ENCODE measurements at regions not wholly inside any gene's neighbourhood (a gene's known extent, or its start where the extent isn't known, plus 50 kb on each side); places are given as distances from the start of the nearest gene placed in this dataset.

DNA sequence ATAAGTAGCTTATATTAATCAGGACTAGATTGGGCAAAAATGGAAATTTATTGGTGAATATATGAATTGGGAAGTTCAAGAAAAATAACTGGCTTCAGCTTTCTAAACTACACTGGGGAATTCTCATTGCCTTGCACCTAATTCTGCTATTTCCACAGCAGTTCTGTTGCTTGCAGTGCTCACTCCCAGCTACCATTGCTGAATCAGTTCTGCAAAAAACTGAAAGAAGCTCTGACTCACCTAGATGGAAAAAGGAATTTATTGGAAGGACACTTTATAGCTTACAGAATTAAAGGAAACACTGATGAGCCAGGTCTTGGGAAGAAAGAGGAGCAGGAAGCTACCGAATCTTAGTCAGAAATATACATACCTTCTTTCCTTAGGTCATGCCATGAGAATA lies 60.3 kb upstream of the ACVR1 start:
- in situ Hi-C loops (cut with HindIII; ENCODE audit: low sequenced_read_pairs): no loop called here

- in situ Hi-C loops (cut with HindIII; ENCODE audit: low sequenced_read_pairs): no loop called here
Measured at GRCh38 chr2:157935378-157935906, 59.3 kb upstream of the ACVR1 start.

GRCh38 chr2:157934684-157935377 lies 58.7 kb upstream of the ACVR1 start:
- in situ Hi-C loops (cut with HindIII; ENCODE audit: low sequenced_read_pairs): no loop called here

GRCh38 chr2:157933160-157933920 lies 57.2 kb upstream of the ACVR1 start:
- in situ Hi-C loops (cut with HindIII; ENCODE audit: low sequenced_read_pairs): no loop called here

DNA sequence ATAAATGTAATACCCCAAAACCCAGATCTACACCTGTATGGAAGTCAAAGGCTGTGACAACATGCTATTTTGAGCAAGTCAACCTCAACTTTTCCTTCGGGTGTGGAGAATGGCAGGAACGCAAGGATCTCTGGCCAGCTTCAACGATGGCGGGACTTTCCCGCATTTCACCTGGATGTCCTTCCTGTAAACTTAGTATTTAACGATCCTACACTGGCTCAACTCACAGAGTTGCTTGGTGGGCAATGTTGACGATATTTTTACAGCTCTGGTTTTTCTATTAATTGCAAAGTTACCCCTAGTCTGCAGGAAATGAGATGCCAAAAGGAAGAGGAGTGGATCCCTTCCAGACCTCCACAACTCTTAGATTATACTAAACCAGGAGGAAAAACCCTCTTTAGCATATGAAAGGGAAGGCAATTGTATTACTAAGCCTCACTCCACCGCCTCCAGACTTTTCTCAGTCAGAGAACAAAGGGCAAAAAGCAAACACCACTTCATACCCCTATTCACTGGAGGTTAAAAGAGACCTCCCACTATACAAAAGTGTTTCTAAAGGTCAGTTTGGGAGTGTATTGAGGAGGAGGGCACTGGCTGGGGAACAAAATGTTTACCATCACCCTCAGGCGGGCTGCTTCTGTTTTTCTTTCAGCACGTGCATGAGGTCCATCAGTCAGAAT lies 56.5 kb upstream of the ACVR1 start:
- in situ Hi-C loops (cut with HindIII; ENCODE audit: low sequenced_read_pairs): no loop called here

DNA sequence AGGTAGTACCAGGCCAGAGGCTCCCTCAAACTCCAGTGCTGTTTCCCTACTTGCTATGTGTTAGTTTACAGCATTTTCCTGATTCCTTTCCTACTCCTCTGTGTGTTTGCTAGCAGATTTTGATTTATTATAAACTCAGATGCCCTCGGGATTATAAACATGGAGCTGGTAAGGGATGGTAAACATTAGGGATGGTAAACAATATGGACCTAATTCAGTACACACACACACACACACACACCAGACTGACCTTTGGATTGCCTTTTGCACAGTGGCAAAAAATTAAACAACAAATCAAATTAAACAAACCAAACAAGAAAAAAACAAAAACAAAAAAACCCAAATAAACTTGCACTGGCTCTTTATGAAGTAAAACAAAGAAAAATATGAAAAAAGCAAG lies 55.4 kb upstream of the ACVR1 start:
- in situ Hi-C loops (cut with HindIII; ENCODE audit: low sequenced_read_pairs): no loop called here

- in situ Hi-C loops (cut with HindIII; ENCODE audit: low sequenced_read_pairs): no loop called here
Measured at GRCh38 chr2:157930728-157931127, 54.6 kb upstream of the ACVR1 start.

GRCh38 chr2:157929871-157930667 lies 53.9 kb upstream of the ACVR1 start:
- in situ Hi-C loops (cut with HindIII; ENCODE audit: low sequenced_read_pairs): no loop called here

DNA sequence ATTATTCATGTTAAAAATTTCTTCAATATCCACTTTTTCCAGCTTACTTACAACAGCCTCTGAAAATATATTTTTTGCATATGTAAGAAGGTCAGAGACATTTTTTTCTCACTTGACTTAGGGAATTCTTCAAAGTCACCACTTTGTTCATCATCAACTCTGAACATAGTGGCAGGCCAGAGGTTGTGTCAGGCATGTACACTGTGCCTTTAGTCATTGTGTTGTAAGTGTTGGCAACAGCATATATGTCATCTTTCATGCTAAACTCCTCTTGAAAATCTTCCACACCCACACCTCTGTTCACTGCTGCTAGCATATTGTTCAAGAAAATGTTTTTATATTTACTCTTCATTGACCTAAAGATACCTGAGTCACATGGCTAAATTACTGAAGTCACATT lies 52.2 kb upstream of the ACVR1 start:
- in situ Hi-C loops (cut with HindIII; ENCODE audit: low sequenced_read_pairs): no loop called here

DNA sequence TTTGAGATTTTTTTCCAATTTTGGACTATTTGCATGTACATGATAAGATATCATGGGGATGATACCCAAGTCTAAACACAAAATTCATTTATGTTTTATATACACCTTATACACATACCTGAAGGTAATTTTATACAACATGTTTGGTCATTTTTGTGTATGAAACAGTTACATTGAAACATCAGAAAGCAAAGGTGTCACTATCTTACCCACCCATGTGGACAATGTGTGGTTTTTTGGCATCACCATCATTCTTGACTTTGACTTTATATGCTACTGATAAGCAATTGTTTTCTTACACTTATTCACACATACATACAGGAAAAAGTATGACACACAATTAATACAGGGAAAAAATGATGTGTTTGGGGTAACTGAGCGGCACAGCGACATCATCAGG lies 51.0 kb upstream of the ACVR1 start:
- in situ Hi-C loops (cut with HindIII; ENCODE audit: low sequenced_read_pairs): no loop called here

Data from endothelial cell of hepatic sinusoid (primary cell).